ENCODE measurements at regions not wholly inside any gene's neighbourhood (a gene's known extent, or its start where the extent isn't known, plus 50 kb on each side); places are given as distances from the start of the nearest gene placed in this dataset.

- POLR2A ChIA-PET = no interaction called here
- ATAC-seq = no peak
- H3K9me3 ChIP-seq (ENCODE audit: control insufficient read depth in 1 of 2, insufficient read depth in 1 of 2, low read depth in 1 of 2, low read length in 2 of 2) = no peaks in the 10 kb centered on the region
Measured at GRCh38 chr16:65845466-65846209, 520.9 kb upstream of the CDH5 start.

More at GRCh38 chr16:65845466-65846209, 520.9 kb upstream of the CDH5 start:
- Histone ChIP-seq H4K20me1 (ENCODE audit: insufficient read depth) (no peaks in the 10 kb centered on the region), H3K36me3 (ENCODE audit: control insufficient read depth in 1 of 2, insufficient read depth in 2 of 2, low read length in 2 of 2) (no peaks in the 10 kb centered on the region), H3K79me2 (ENCODE audit: insufficient read depth, low read length) (no peaks in the 10 kb centered on the region), H2AFZ (ENCODE audit: low read depth, low read length, poor library complexity, severe bottlenecking) (no peak overlapping the region), H3K9ac (ENCODE audit: low read length) (no peak overlapping the region), H3K27me3 (ENCODE audit: insufficient read depth, low read length) (peaks cover 4% of the 10 kb centered on the region; the same call in 1 of the 2 replicates), H3K4me3 (replicated peaks in 1 of 2; ENCODE audit: low read depth in 1 of 2, low read length in 2 of 2) (no peak overlapping the region), H3K27ac (ENCODE audit: low read depth, low read length) (no peak overlapping the region), H3K9me2 (ENCODE audit: insufficient read depth) (no peaks in the 10 kb centered on the region), H3K4me2 (ENCODE audit: low read length) (no peak overlapping the region), H3K4me1 (ENCODE audit: control insufficient read depth in 1 of 2, insufficient read depth in 2 of 2, low read length in 2 of 2) (no peaks in the 10 kb centered on the region)
- TF ChIP-seq SRF (IDR thresholded peaks at IDR 0.05; ENCODE audit: low read depth) = no peak
- no peak for TF ChIP-seq CBX3 (IDR thresholded peaks at IDR 0.05; ENCODE audit: low read depth)
- no peak for TF ChIP-seq CEBPB (IDR thresholded peaks at IDR 0.05; ENCODE audit: low read depth)
- no peak for TF ChIP-seq REST (IDR thresholded peaks at IDR 0.05; ENCODE audit: low read depth)
- TF ChIP-seq ZNF274 (IDR thresholded peaks at IDR 0.05; ENCODE audit: low read depth, low read length) = no peak
- no peak for TF ChIP-seq ATF3 (IDR thresholded peaks at IDR 0.05)
- no peak for TF ChIP-seq EGR1 (IDR thresholded peaks at IDR 0.05; ENCODE audit: low read depth)
- no peak for TF ChIP-seq EZH2phosphoT487 (IDR thresholded peaks at IDR 0.05; ENCODE audit: borderline replicate concordance)
- TF ChIP-seq ZFX (IDR thresholded peaks at IDR 0.05) = no peak
- no peak for TF ChIP-seq FOSL1 (IDR thresholded peaks at IDR 0.05; ENCODE audit: low read depth)
- TF ChIP-seq POLR2AphosphoS5 (IDR thresholded peaks at IDR 0.05; ENCODE audit: low read depth, low read length) = no peak
- TF ChIP-seq SP1 (IDR thresholded peaks at IDR 0.05; ENCODE audit: low read depth) = no peak
- no peak for TF ChIP-seq ZBTB33 (IDR thresholded peaks at IDR 0.05; ENCODE audit: extremely low read depth, insufficient replicate concordance, low read length)
- no peak for TF ChIP-seq CTCF (IDR thresholded peaks at IDR 0.05 in 2 of 3, conservative IDR thresholded peaks at IDR 0.05 in 1 of 3; ENCODE audit: borderline replicate concordance in 1 of 3, insufficient read depth in 1 of 3, low read depth in 2 of 3, low read length in 2 of 3)
- no peak for TF ChIP-seq ELF1 (IDR thresholded peaks at IDR 0.05; ENCODE audit: borderline replicate concordance, low read depth)
- TF ChIP-seq EZH2 (IDR thresholded peaks at IDR 0.05) = no peak
- TF ChIP-seq TCF7L2 (IDR thresholded peaks at IDR 0.05; ENCODE audit: borderline replicate concordance, extremely low read depth, insufficient read depth, insufficient read length) = no peak
- no peak for TF ChIP-seq POLR2A (IDR thresholded peaks at IDR 0.05; ENCODE audit: borderline replicate concordance, extremely low read depth, insufficient read depth, insufficient read length)
- no peak for TF ChIP-seq RAD21 (IDR thresholded peaks at IDR 0.05; ENCODE audit: low read depth)
- no peak for TF ChIP-seq JUND (IDR thresholded peaks at IDR 0.05)
- no TSS peak for BruUV-seq (replicated peaks)
- intact Hi-C loops (cut with micrococcal nuclease) = no loop called here
- RAD21 ChIA-PET (ENCODE audit: low non-redundant PET in 1 of 2, low total read pairs in 2 of 2, uncharacterized antibody in 2 of 2, unreplicated experiment in 2 of 2) = no interaction called here
- CTCF ChIA-PET = no interaction called here
- no peak for DNase-seq (ENCODE audit: low read depth, low spot score)
